ENCODE measurements at regions not wholly inside any gene's neighbourhood (a gene's known extent, or its start where the extent isn't known, plus 50 kb on each side); places are given as distances from the start of the nearest gene placed in this dataset.
"Not testable (repeated sequence)": the region's sequence is repeated elsewhere in the genome, so short reads cannot be mapped to it uniquely, and the experiment has no call there.

- Histone ChIP-seq H3K27me3 (no peaks in the 10 kb centered on the region), H3K4me3 (no peak overlapping the region), H3K36me3 (no peaks in the 10 kb centered on the region), H3K27ac (no peak overlapping the region), H3K9me3 (no peaks in the 10 kb centered on the region), H3K4me1 (no peaks in the 10 kb centered on the region)
- TF ChIP-seq POLR2A (IDR thresholded peaks at IDR 0.05) (no peak), EP300 (IDR thresholded peaks at IDR 0.05) (no peak), POLR2AphosphoS5 (IDR thresholded peaks at IDR 0.05) (no peak), CTCF (IDR thresholded peaks at IDR 0.05) (no peak)
- WGBS, 2 donors, result 35 to 41% methylated on average over 2 of the region's 2 CpGs
- intact Hi-C loops (cut with DNase I), result no loop called here
- DNase-seq, result no peak
These were observed 909.6 kb downstream of the REEP3 start for GRCh38 chr10:64430690-64431323.

GRCh38 chr10:64441872-64442271 lies 920.7 kb downstream of the REEP3 start:
- H3K4me3 ChIP-seq; H3K36me3 ChIP-seq; H3K4me1 ChIP-seq; DNase-seq; H3K9me3 ChIP-seq; intact Hi-C loops (cut with DNase I); H3K27ac ChIP-seq; H3K27me3 ChIP-seq: not testable (repeated sequence)
- 79 to 94% methylated on average over 14 of the region's 14 CpGs for WGBS, 2 donors

GRCh38 chr10:64444163-64444562 lies 923.0 kb downstream of the REEP3 start:
- H3K27me3 ChIP-seq, result no peaks in the 10 kb centered on the region
- no peaks in the 10 kb centered on the region for H3K9me3 ChIP-seq
- TF ChIP-seq POLR2AphosphoS5 (IDR thresholded peaks at IDR 0.05), result no peak
- TF ChIP-seq EP300 (IDR thresholded peaks at IDR 0.05), result no peak
- TF ChIP-seq POLR2A (IDR thresholded peaks at IDR 0.05), result no peak
- no peaks in the 10 kb centered on the region for H3K36me3 ChIP-seq
- H3K27ac ChIP-seq, result no peak overlapping the region
- no peak overlapping the region for H3K4me3 ChIP-seq
- H3K4me1 ChIP-seq, result no peaks in the 10 kb centered on the region
- no peak for DNase-seq
- intact Hi-C loops (cut with DNase I), result no loop called here

- Histone ChIP-seq H3K27me3 (no peaks in the 10 kb centered on the region), H3K4me3 (no peak overlapping the region), H3K27ac (no peak overlapping the region), H3K4me1 (no peaks in the 10 kb centered on the region), H3K9me3 (no peaks in the 10 kb centered on the region), H3K36me3 (no peaks in the 10 kb centered on the region)
- no peak for TF ChIP-seq CTCF (IDR thresholded peaks at IDR 0.05)
- no peak for TF ChIP-seq POLR2AphosphoS5 (IDR thresholded peaks at IDR 0.05)
- no peak for DNase-seq
- intact Hi-C loops (cut with DNase I), result no loop called here
- 96 to 97% methylated on average over 2 of the region's 2 CpGs for WGBS, 2 donors
These were observed 923.4 kb downstream of the REEP3 start for GRCh38 chr10:64444564-64444963.

GRCh38 chr10:64449603-64450002 lies 928.4 kb downstream of the REEP3 start:
- no peaks in the 10 kb centered on the region for H3K27me3 ChIP-seq
- H3K9me3 ChIP-seq, result peaks cover 0 to 3% (median 0%) of the 10 kb centered on the region in 4 donors
- DNase-seq, result no peak
- intact Hi-C loops (cut with DNase I), result no loop called here
- H3K36me3 ChIP-seq, result no peaks in the 10 kb centered on the region
- TF ChIP-seq CTCF (IDR thresholded peaks at IDR 0.05) (no peak), EP300 (IDR thresholded peaks at IDR 0.05) (no peak), POLR2A (IDR thresholded peaks at IDR 0.05) (no peak), POLR2AphosphoS5 (IDR thresholded peaks at IDR 0.05) (no peak)
- H3K4me1 ChIP-seq, result no peaks in the 10 kb centered on the region
- H3K4me3 ChIP-seq, result no peak overlapping the region
- H3K27ac ChIP-seq, result no peak overlapping the region

DNA sequence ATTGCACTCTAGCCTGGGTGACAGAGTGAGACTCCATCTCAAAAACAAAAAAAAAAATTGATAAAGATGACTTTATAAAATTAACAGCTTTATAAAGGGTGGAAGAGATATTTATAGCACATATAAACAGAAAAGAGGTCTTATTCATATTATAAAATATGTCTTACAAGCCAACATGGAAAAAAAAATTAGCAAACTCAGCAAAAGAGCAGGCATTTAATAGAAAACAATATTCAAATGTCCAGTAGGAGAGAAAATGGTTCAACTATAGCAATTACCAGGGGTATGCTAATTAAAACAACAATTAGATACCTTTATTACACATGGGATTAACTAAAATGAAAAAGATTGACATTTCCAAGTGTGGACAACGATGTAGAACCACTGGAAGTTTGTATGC lies 929.1 kb downstream of the REEP3 start:
- Histone ChIP-seq H3K4me3 (no peak overlapping the region), H3K36me3 (no peaks in the 10 kb centered on the region), H3K4me1 (no peaks in the 10 kb centered on the region), H3K9me3 (peaks cover 0 to 3% (median 0%) of the 10 kb centered on the region in 4 donors), H3K27me3 (no peaks in the 10 kb centered on the region), H3K27ac (no peak overlapping the region)
- intact Hi-C loops (cut with DNase I), result no loop called here
- WGBS, 2 donors, result 78 to 84% methylated on average over 1 of the region's 1 CpG
- no peak for DNase-seq
- TF ChIP-seq POLR2A (IDR thresholded peaks at IDR 0.05), result no peak
- no peak for TF ChIP-seq EP300 (IDR thresholded peaks at IDR 0.05)
- no peak for TF ChIP-seq CTCF (IDR thresholded peaks at IDR 0.05)
- TF ChIP-seq POLR2AphosphoS5 (IDR thresholded peaks at IDR 0.05), result no peak
